Tibial nerve (tissue), 4 donors: ENCODE measurements at regions not wholly inside any gene's neighbourhood (a gene's known extent, or its start where the extent isn't known, plus 50 kb on each side); places are given as distances from the start of the nearest gene placed in this dataset.

Experiments
- EP300 ChIP-seq, 2 donors: sonication (generic); formaldehyde crosslinking; IDR thresholded peaks; one replicate each; pipeline ENCODE4 v1.6.1; 2017; ENCODE audit warnings: antibody characterized with exemption in 2 of 2, mild to moderate bottlenecking in 1 of 2
- POLR2A ChIP-seq, 2 donors: fragments of 450-650 bp; IDR thresholded peaks; one replicate each; pipeline ENCODE4 v1.6.1; 2017; ENCODE audit warnings: antibody characterized with exemption in 2 of 2, mild to moderate bottlenecking in 2 of 2, moderate library complexity in 2 of 2
- TF ChIP-seq, protein P1 (sequence below), 5 experiments: fragments of 200-600 bp in 3 of 5; fragments of 450-650 bp in 2 of 5; sonication (generic) in 3 of 5; IDR thresholded peaks; one replicate each; pipeline ENCODE4 v1.5.1; 2016 to 2019; ENCODE audit warnings: antibody characterized with exemption in 5 of 5, mild to moderate bottlenecking in 3 of 5, moderate library complexity in 2 of 5

- TF ChIP-seq, protein P1, sequence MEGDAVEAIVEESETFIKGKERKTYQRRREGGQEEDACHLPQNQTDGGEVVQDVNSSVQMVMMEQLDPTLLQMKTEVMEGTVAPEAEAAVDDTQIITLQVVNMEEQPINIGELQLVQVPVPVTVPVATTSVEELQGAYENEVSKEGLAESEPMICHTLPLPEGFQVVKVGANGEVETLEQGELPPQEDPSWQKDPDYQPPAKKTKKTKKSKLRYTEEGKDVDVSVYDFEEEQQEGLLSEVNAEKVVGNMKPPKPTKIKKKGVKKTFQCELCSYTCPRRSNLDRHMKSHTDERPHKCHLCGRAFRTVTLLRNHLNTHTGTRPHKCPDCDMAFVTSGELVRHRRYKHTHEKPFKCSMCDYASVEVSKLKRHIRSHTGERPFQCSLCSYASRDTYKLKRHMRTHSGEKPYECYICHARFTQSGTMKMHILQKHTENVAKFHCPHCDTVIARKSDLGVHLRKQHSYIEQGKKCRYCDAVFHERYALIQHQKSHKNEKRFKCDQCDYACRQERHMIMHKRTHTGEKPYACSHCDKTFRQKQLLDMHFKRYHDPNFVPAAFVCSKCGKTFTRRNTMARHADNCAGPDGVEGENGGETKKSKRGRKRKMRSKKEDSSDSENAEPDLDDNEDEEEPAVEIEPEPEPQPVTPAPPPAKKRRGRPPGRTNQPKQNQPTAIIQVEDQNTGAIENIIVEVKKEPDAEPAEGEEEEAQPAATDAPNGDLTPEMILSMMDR (IDR thresholded peaks at IDR 0.05), result no peak
- TF ChIP-seq POLR2A (IDR thresholded peaks at IDR 0.05) (no peak), EP300 (IDR thresholded peaks at IDR 0.05) (no peak)
Measured at GRCh38 chr17:71986886-71987285, 133.9 kb upstream of the SOX9 start.
